Gastroesophageal sphincter (tissue), 3 donors: ENCODE measurements at regions not wholly inside any gene's neighbourhood (a gene's known extent, or its start where the extent isn't known, plus 50 kb on each side); places are given as distances from the start of the nearest gene placed in this dataset.
"Not testable (repeated sequence)": the region's sequence is repeated elsewhere in the genome, so short reads cannot be mapped to it uniquely, and the experiment has no call there.

Experiments used
- EP300 ChIP-seq: sonication (generic); formaldehyde crosslinking; IDR thresholded peaks from one replicate; pipeline ENCODE4 v1.6.1; 2017; ENCODE audit warnings: antibody characterized with exemption, mild to moderate bottlenecking
- POLR2A ChIP-seq, 2 donors: fragments of 450-650 bp; IDR thresholded peaks; one replicate each; pipeline ENCODE4 v1.6.1; 2017; ENCODE audit warnings: antibody characterized with exemption in 2 of 2, mild to moderate bottlenecking in 2 of 2, moderate library complexity in 1 of 2
- POLR2AphosphoS5 ChIP-seq: sonication (generic); formaldehyde crosslinking; IDR thresholded peaks from one replicate; pipeline ENCODE4 v1.6.1; 2017; ENCODE audit warnings: antibody characterized with exemption
- TF ChIP-seq, protein P1 (sequence below), 4 experiments: fragments of 200-600 bp in 2 of 4; fragments of 450-650 bp in 2 of 4; sonication (generic) in 1 of 4; IDR thresholded peaks; one replicate each; pipeline ENCODE4 v1.5.1; 2017 to 2019; ENCODE audit warnings: antibody characterized with exemption in 4 of 4, mild to moderate bottlenecking in 2 of 4, moderate library complexity in 2 of 4

DNA sequence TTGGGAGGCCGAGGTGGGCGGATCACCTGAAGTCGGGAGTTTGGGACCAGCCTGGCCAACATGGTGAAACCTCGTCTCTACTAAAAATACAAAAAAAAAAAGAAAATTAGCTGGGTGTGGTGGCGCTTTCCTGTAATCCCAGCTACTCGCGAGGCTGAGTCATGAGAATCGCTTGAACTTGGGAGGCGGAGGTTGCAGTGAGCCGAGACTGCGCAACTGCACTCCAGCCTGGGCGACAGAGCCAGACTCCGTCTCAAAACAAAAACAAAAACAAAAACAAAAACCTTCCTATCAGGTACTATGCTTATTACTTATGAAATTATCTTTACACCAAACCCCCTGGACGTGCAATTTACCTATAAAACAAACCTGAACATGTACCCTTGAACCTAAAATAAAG is 106.0 kb upstream of the PNPT1 start:
- not testable (repeated sequence) for TF ChIP-seq POLR2A (IDR thresholded peaks at IDR 0.05); EP300; POLR2AphosphoS5
- TF ChIP-seq, protein P1, sequence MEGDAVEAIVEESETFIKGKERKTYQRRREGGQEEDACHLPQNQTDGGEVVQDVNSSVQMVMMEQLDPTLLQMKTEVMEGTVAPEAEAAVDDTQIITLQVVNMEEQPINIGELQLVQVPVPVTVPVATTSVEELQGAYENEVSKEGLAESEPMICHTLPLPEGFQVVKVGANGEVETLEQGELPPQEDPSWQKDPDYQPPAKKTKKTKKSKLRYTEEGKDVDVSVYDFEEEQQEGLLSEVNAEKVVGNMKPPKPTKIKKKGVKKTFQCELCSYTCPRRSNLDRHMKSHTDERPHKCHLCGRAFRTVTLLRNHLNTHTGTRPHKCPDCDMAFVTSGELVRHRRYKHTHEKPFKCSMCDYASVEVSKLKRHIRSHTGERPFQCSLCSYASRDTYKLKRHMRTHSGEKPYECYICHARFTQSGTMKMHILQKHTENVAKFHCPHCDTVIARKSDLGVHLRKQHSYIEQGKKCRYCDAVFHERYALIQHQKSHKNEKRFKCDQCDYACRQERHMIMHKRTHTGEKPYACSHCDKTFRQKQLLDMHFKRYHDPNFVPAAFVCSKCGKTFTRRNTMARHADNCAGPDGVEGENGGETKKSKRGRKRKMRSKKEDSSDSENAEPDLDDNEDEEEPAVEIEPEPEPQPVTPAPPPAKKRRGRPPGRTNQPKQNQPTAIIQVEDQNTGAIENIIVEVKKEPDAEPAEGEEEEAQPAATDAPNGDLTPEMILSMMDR (IDR thresholded peaks at IDR 0.05) = not testable (repeated sequence)
